IPS-NIHi7 (cell line): ENCODE measurements at regions not wholly inside any gene's neighbourhood (a gene's known extent, or its start where the extent isn't known, plus 50 kb on each side); places are given as distances from the start of the nearest gene placed in this dataset.

Experiments used
- DNase-seq: peaks from one replicate; pipeline ENCODE4 v3.0.0; 2012; ENCODE audit warnings: mixed read lengths; ENCODE audit errors: extremely low spot score

DNA sequence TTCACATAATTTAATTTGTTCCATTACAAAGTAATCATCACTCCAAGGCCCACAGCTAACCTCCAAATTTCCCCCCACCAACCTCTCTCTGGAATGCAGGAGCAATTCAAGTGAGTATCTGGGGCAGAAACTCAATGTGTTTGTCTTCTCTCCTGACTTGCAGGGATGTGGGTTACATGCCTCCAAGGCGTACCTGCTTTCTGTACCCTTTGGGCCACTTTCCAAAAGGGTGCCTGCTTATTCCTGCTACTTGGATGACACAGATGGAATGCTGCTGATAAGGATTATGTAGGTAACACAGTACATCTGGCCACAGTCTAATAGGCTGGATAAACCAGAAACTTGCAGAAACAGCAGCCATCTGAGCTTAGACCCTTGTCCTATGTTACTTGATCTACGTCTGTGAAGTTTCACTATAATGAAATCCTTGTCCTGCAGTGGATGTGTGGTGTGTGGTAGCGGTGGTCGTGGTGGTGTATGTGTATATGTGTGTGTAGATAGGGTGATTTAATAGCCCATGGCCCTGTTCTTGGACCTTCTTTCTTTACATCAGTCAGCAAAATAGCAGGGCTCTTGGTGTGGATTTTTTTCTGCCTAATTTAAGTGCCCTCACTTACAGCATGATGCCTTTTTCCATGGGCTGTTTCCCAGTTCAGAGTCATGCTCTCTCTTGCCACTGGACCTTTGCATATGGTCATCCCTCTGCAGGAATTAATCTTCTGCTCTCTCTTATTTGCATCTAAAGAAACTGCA, 175.9 kb downstream of the ZDHHC21 start:
- DNase-seq: no peak

DNA sequence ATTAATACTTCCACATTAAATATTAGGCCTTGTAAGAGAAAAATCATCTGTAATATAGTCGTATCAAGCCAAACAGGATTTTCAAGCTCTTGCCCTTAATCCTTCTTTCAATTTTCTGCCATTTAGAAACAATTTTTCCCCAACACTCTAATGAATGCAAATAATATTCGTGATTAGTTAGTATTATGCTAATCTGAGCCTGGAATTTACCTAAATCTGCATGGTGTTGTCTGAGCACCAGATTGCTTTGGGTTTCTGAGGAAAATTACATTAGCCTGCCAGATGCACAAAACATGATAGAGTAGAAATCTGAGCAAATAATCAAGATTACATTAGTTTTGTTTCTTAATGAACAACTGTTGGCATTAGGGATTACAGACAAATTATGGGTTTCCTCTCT, 176.6 kb downstream of the ZDHHC21 start:
- no peak for DNase-seq

GRCh38 chr9:14515571-14516198, 177.5 kb downstream of the ZDHHC21 start:
- peak; percentile 68 for DNase-seq

- DNase-seq: no peak
Observed at GRCh38 chr9:14515049-14515448, 178.2 kb downstream of the ZDHHC21 start.

GRCh38 chr9:14512942-14513341, 180.3 kb downstream of the ZDHHC21 start:
- DNase-seq: no peak

DNA sequence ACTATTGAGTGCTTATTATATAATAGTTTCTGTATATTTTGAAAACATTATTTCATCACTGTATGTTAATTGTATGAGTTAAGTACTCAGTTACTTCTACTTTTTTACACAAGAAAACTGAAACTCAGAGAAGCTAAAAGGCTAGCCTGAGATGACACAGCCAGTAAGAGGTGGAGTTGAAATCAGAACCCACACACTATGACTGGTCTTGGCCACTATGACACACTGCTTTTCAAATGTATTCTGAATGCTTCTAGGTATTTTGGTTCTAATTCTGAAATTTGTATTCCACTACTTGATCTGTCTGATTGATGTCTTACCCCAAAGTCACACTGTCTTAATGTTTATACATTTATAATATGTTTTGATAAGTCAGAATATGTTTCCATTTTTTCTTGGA, 181.8 kb downstream of the ZDHHC21 start:
- DNase-seq: no peak

- DNase-seq: no peak
Observed at GRCh38 chr9:14508884-14509283, 184.3 kb downstream of the ZDHHC21 start.

DNA sequence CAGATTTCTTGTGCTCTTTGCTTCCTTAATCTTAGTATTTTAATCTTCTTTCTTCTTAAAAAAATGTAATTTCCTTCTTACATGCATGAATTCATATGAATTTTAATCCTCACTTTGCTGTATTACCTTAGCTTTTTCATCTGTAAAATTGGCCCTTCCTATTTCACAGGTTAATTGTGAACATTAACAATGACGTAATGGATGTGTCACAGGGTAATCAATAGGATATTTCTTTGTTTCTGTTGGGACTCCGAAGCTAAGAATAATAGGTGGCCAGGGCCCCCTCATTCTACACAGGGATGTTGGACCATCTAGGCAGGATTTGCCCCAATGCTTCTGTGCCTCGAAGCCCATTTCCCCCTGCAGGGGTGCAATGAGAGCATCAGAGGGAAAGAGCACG, 187.4 kb upstream of the NFIB start:
- DNase-seq: no peak

- DNase-seq: no peak
Observed at GRCh38 chr9:14500705-14501104, 186.8 kb upstream of the NFIB start.

GRCh38 chr9:14499976-14500375, 186.0 kb upstream of the NFIB start:
- DNase-seq: no peak

- no peak for DNase-seq
Observed at GRCh38 chr9:14498824-14499223, 184.9 kb upstream of the NFIB start.

- no peak for DNase-seq
Observed at GRCh38 chr9:14497476-14497875, 183.5 kb upstream of the NFIB start.

GRCh38 chr9:14488421-14489190, 174.7 kb upstream of the NFIB start:
- no peak for DNase-seq

- no peak for DNase-seq
Observed at GRCh38 chr9:14487547-14488185, 173.7 kb upstream of the NFIB start.

DNA sequence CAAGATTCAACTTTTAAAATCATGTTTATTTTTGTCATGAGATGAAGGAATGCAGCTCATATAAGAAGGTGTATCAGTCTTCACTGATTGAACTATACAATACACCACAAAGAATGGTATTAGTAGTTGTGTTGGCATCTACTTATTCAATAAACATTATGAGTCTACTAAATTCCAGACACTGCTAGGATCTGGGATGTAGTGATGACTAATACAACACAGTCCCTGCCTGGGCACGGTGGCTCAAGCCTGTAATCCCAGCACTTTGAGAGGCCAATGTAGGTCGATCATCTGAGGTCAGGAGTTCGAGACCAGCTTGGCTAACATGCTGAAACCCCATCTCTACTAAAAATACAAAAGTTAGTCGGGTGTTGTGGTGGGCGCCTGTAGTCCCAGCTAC, 171.4 kb upstream of the NFIB start:
- no peak for DNase-seq

- no peak for DNase-seq
Observed at GRCh38 chr9:14482856-14483255, 168.9 kb upstream of the NFIB start.

GRCh38 chr9:14480526-14480925, 166.6 kb upstream of the NFIB start:
- DNase-seq: no peak

- no peak for DNase-seq
Observed at GRCh38 chr9:14479163-14479560, 165.2 kb upstream of the NFIB start.

DNA sequence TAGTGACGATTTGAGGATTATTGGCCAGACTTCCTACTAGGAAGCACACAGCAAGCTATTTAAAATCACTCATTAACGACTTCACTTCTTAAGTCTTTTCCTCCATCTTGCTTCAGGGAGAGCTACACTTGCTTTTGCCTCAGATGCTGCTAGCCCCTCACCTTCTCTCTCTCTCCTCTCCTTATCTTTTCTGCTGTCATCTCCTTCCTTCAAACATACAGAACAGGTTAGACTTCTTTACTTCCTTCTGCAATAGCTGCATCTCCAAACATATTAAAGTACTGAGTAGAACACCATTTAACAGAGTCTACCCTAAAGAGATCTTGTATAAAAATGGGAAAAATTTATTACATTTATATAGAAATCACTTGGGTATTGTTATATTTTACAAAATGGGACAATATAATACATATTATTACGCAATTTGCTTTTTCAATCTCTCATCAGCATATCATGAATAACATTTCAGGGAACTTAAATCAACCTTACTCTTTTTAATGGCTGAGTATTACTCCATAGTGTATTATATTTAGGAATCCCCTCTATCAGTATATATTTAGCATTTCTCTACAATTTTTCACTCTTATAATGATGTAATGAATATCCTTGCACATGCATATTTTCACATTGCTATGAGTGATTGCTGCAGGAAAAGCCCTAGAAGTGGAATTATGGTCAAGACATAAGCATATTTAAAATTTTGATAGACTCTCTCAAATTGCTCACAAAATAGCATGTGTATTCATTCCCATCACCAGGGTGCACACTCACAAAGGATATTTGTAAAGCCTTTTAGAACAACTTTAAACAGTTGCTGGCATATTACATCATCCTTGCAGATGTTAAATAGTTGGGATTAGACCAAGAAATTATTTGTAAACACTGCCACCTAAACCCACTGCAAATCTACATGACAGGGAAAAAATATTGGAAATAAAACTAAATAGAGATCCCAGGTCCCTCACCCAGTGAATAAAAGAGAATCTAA, 164.5 kb upstream of the NFIB start:
- no peak for DNase-seq

DNA sequence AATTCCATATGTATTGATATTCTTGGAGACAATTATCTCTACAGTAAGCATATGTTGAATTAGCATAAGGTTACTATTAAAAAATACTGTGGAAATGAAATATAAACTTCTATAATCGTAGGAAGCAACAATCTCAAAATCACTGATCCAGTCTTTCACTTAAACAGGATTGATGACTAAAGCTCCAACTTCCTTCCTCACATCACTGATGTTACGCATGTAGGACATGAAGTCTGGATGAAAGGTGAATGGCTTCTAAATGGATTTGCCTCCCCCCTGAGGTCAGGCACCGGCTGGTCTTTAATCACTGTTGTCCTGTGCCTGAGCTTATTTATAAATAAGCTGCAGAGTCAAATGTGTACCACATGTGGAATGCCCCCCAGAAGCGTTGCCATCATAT, 157.1 kb upstream of the NFIB start:
- no peak for DNase-seq
